ENCODE measurements at regions not wholly inside any gene's neighbourhood (a gene's known extent, or its start where the extent isn't known, plus 50 kb on each side); places are given as distances from the start of the nearest gene placed in this dataset.

GRCh38 chr21:22981819-22982218 lies 1983.6 kb downstream of the NCAM2 start:
- H3K27me3 ChIP-seq, result no peaks in the 10 kb centered on the region
- no peak for DNase-seq (ENCODE audit: low spot score)
- H2AFZ ChIP-seq (replicated peaks), result peak overlapping the region; percentile 87
- Mint-ChIP-seq H3K9me3 (peaks cover 4% of the 10 kb centered on the region), H3K27me3 (ENCODE audit: insufficient read depth, low read depth) (no peaks in the 10 kb centered on the region), H3K4me3 (no peak overlapping the region), H3K36me3 (no peaks in the 10 kb centered on the region), H3K27ac (no peak overlapping the region), H3K4me1 (no peaks in the 10 kb centered on the region)
- no peaks in the 10 kb centered on the region for H3K9me3 ChIP-seq (ENCODE audit: low read depth)
- no peaks in the 10 kb centered on the region for H3F3A ChIP-seq (ENCODE audit: low read depth)
- TF ChIP-seq CTCF (IDR thresholded peaks at IDR 0.05) (no peak), EZH2 (IDR thresholded peaks at IDR 0.05) (no peak), EZH2phosphoT487 (IDR thresholded peaks at IDR 0.05) (no peak)
- no peaks in the 10 kb centered on the region for H4K20me1 ChIP-seq (ENCODE audit: low read depth)
- H3K9ac ChIP-seq, result no peak overlapping the region
- H3K79me2 ChIP-seq (ENCODE audit: low read depth), result no peaks in the 10 kb centered on the region
- H3K36me3 ChIP-seq, result no peaks in the 10 kb centered on the region
- H3K4me2 ChIP-seq, result no peak overlapping the region
- peaks cover 3% of the 10 kb centered on the region for H3K4me1 ChIP-seq
- no peak overlapping the region for H3K27ac ChIP-seq
- no peak overlapping the region for H3K4me3 ChIP-seq

- no peak for DNase-seq (ENCODE audit: low spot score)
- Histone ChIP-seq H3K79me2 (ENCODE audit: low read depth) (no peaks in the 10 kb centered on the region), H3K36me3 (no peaks in the 10 kb centered on the region), H3K4me2 (no peak overlapping the region), H4K20me1 (ENCODE audit: low read depth) (no peaks in the 10 kb centered on the region), H3K9ac (no peak overlapping the region), H2AFZ (replicated peaks) (no peak overlapping the region), H3K27ac (no peak overlapping the region), H3K9me3 (ENCODE audit: low read depth) (no peaks in the 10 kb centered on the region), H3F3A (ENCODE audit: low read depth) (no peaks in the 10 kb centered on the region), H3K27me3 (no peaks in the 10 kb centered on the region), H3K4me1 (no peaks in the 10 kb centered on the region), H3K4me3 (no peak overlapping the region)
- H3K9me3 Mint-ChIP-seq, result no peaks in the 10 kb centered on the region
- H3K27ac Mint-ChIP-seq, result no peak overlapping the region
- no peaks in the 10 kb centered on the region for H3K4me1 Mint-ChIP-seq
- TF ChIP-seq EZH2 (IDR thresholded peaks at IDR 0.05), result no peak
- no peak for TF ChIP-seq EZH2phosphoT487 (IDR thresholded peaks at IDR 0.05)
- no peak for TF ChIP-seq CTCF (IDR thresholded peaks at IDR 0.05)
- no peaks in the 10 kb centered on the region for H3K36me3 Mint-ChIP-seq
- H3K4me3 Mint-ChIP-seq, result no peak overlapping the region
- no peaks in the 10 kb centered on the region for H3K27me3 Mint-ChIP-seq (ENCODE audit: insufficient read depth, low read depth)
These were observed 1994.9 kb downstream of the NCAM2 start for GRCh38 chr21:22993144-22993543.

GRCh38 chr21:22993822-22994574 lies 1995.8 kb downstream of the NCAM2 start:
- no peaks in the 10 kb centered on the region for H4K20me1 ChIP-seq (ENCODE audit: low read depth)
- no peak overlapping the region for H3K4me3 ChIP-seq
- no peaks in the 10 kb centered on the region for H3K27me3 ChIP-seq
- no peak overlapping the region for H3K9ac ChIP-seq
- H3K27ac Mint-ChIP-seq, result no peak overlapping the region
- no peak for TF ChIP-seq CTCF (IDR thresholded peaks at IDR 0.05)
- TF ChIP-seq EZH2 (IDR thresholded peaks at IDR 0.05), result no peak
- TF ChIP-seq EZH2phosphoT487 (IDR thresholded peaks at IDR 0.05), result no peak
- no peak overlapping the region for H2AFZ ChIP-seq (replicated peaks)
- no peaks in the 10 kb centered on the region for H3K9me3 Mint-ChIP-seq
- H3K4me3 Mint-ChIP-seq, result no peak overlapping the region
- no peak for DNase-seq (ENCODE audit: low spot score)
- H3K27ac ChIP-seq, result no peak overlapping the region
- no peaks in the 10 kb centered on the region for H3K79me2 ChIP-seq (ENCODE audit: low read depth)
- no peaks in the 10 kb centered on the region for H3K27me3 Mint-ChIP-seq (ENCODE audit: insufficient read depth, low read depth)
- no peaks in the 10 kb centered on the region for H3K36me3 Mint-ChIP-seq
- no peaks in the 10 kb centered on the region for H3K4me1 ChIP-seq
- no peaks in the 10 kb centered on the region for H3K9me3 ChIP-seq (ENCODE audit: low read depth)
- H3F3A ChIP-seq (ENCODE audit: low read depth), result no peaks in the 10 kb centered on the region
- H3K4me2 ChIP-seq, result no peak overlapping the region
- H3K36me3 ChIP-seq, result no peaks in the 10 kb centered on the region
- no peaks in the 10 kb centered on the region for H3K4me1 Mint-ChIP-seq

All from neural progenitor cell (in vitro differentiated cells).